ENCODE measurements at regions not wholly inside any gene's neighbourhood (a gene's known extent, or its start where the extent isn't known, plus 50 kb on each side); places are given as distances from the start of the nearest gene placed in this dataset.

- H3K4me3 ChIP-seq (ENCODE audit: low read length) = no peak overlapping the region
- peak; percentile 37 for DNase-seq (ENCODE audit: low read depth)
- no peak for TF ChIP-seq CTCF (conservative IDR thresholded peaks at IDR 0.05; ENCODE audit: low read length)
Measured at GRCh38 chr12:67433385-67434175, 164.4 kb downstream of the CAND1 start.

- no peak for TF ChIP-seq CTCF (conservative IDR thresholded peaks at IDR 0.05; ENCODE audit: low read length)
- H3K4me3 ChIP-seq (ENCODE audit: low read length) = no peak overlapping the region
- DNase-seq (ENCODE audit: low read depth) = peak; percentile 98
Measured at GRCh38 chr12:67434671-67435370, 165.7 kb downstream of the CAND1 start.

- DNase-seq (ENCODE audit: low read depth) = no peak
- no peak for TF ChIP-seq CTCF (conservative IDR thresholded peaks at IDR 0.05; ENCODE audit: low read length)
- H3K4me3 ChIP-seq (ENCODE audit: low read length) = no peak overlapping the region
Measured at GRCh38 chr12:67436230-67436629, 167.1 kb downstream of the CAND1 start.

- no peak for DNase-seq (ENCODE audit: low read depth)
- TF ChIP-seq CTCF (conservative IDR thresholded peaks at IDR 0.05; ENCODE audit: low read length) = no peak
- H3K4me3 ChIP-seq (ENCODE audit: low read length) = no peak overlapping the region
Measured at GRCh38 chr12:67437011-67437410, 167.9 kb downstream of the CAND1 start.

GRCh38 chr12:67439611-67440010 lies 170.5 kb downstream of the CAND1 start:
- no peak for DNase-seq (ENCODE audit: low read depth)
- no peak overlapping the region for H3K4me3 ChIP-seq (ENCODE audit: low read length)
- TF ChIP-seq CTCF (conservative IDR thresholded peaks at IDR 0.05; ENCODE audit: low read length) = no peak

GRCh38 chr12:67441736-67442346 lies 172.7 kb downstream of the CAND1 start:
- TF ChIP-seq CTCF (conservative IDR thresholded peaks at IDR 0.05; ENCODE audit: low read length) = peak; percentile 80
- peak; percentile 77 for DNase-seq (ENCODE audit: low read depth)
- no peak overlapping the region for H3K4me3 ChIP-seq (ENCODE audit: low read length)

Measured in AG10803 (cell line).